ENCODE measurements at regions not wholly inside any gene's neighbourhood (a gene's known extent, or its start where the extent isn't known, plus 50 kb on each side); places are given as distances from the start of the nearest gene placed in this dataset.

DNA sequence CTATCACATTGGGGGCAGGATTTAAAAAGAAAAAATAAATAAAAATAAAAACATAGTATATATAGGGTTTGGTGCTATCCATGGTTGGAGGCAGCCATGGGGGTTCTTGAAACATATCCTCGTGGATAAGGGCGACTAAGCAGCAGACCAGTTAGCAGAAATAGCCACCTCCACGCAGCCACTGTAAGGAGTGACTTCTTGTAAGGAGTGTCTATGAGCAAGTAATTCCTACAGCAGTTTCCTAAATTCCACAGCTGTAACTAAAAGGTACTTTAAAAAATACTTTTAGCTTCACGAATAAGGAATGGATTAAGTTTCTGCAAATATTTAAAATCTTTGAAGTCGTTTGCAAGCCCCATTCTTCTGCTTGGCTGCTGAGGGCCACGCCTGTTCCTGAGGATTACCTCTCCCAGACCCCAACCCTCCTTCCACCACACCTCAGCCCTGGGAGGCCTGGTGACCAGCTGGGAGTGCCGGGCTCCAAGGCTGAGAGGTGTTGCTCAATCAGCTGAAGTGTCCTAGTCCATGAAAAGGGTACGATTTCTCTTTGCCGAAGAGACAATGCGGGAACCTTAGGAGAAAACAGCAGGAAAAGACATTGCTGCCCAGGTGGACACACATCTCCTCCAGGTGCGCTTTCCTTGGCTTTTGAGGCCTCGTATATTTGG lies 115.3 kb downstream of the ADSS2 start:
- Histone ChIP-seq H3K4me3 (ENCODE audit: low read length, poor library complexity, severe bottlenecking) (no peak overlapping the region), H3K9me2 (replicated peaks; ENCODE audit: low read depth, low read length) (no peaks in the 10 kb centered on the region)

DNA sequence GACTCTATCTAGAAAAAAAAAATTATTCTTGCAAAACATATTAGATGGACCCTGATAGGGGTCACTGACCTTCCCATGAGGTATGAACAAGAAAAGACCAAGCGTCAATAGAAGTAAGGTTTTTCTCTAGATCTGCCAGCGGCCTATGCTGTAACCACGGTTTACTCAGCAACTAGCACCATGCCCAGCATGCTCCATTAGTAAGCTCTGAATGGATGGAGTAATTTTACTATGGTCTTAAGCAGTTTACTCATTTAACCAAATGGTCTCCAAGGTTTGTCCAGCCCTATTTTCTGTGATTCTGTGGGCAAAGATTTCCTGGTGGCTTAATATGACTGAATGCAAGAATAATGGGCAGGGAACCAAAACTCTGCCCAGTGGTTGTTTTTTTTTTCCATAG lies 113.9 kb downstream of the ADSS2 start:
- H3K36me3 ChIP-seq (ENCODE audit: insufficient read depth, low read length), result no peaks in the 10 kb centered on the region
- no peak overlapping the region for H2AFZ ChIP-seq (ENCODE audit: low read length)
- H3K4me1 ChIP-seq (ENCODE audit: insufficient read depth, low read length, poor library complexity, severe bottlenecking), result peaks cover 36% of the 10 kb centered on the region
- H3K79me2 ChIP-seq (ENCODE audit: insufficient read depth, low read length), result no peaks in the 10 kb centered on the region
- no peaks in the 10 kb centered on the region for H3F3A ChIP-seq (ENCODE audit: low read depth)
- no peak overlapping the region for H3K4me3 ChIP-seq (ENCODE audit: low read length, poor library complexity, severe bottlenecking)
- H3K9ac ChIP-seq (ENCODE audit: low read depth, low read length, poor library complexity, severe bottlenecking), result no peak overlapping the region
- H3K9me2 ChIP-seq (replicated peaks; ENCODE audit: low read depth, low read length), result no peaks in the 10 kb centered on the region
- H3K9me3 ChIP-seq (ENCODE audit: insufficient read depth, low read depth, low read length), result no peaks in the 10 kb centered on the region
- H4K20me1 ChIP-seq (ENCODE audit: insufficient read depth, low read length, poor library complexity, severe bottlenecking), result no peaks in the 10 kb centered on the region
- H3K27me3 ChIP-seq (ENCODE audit: insufficient read depth, low read length, poor library complexity, severe bottlenecking), result no peaks in the 10 kb centered on the region
- no peak for TF ChIP-seq EZH2phosphoT487 (IDR thresholded peaks at IDR 0.05; ENCODE audit: borderline replicate concordance)
- TF ChIP-seq, protein P1, sequence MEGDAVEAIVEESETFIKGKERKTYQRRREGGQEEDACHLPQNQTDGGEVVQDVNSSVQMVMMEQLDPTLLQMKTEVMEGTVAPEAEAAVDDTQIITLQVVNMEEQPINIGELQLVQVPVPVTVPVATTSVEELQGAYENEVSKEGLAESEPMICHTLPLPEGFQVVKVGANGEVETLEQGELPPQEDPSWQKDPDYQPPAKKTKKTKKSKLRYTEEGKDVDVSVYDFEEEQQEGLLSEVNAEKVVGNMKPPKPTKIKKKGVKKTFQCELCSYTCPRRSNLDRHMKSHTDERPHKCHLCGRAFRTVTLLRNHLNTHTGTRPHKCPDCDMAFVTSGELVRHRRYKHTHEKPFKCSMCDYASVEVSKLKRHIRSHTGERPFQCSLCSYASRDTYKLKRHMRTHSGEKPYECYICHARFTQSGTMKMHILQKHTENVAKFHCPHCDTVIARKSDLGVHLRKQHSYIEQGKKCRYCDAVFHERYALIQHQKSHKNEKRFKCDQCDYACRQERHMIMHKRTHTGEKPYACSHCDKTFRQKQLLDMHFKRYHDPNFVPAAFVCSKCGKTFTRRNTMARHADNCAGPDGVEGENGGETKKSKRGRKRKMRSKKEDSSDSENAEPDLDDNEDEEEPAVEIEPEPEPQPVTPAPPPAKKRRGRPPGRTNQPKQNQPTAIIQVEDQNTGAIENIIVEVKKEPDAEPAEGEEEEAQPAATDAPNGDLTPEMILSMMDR (conservative IDR thresholded peaks at IDR 0.05; ENCODE audit: low read length), result no peak
- H3K4me2 ChIP-seq (ENCODE audit: low read depth, low read length, poor library complexity, severe bottlenecking), result no peak overlapping the region

More for the DNA sequence above, 115.3 kb downstream of the ADSS2 start:
- H3F3A ChIP-seq (ENCODE audit: low read depth), result no peaks in the 10 kb centered on the region
- no peaks in the 10 kb centered on the region for H3K36me3 ChIP-seq (ENCODE audit: insufficient read depth, low read length)
- H3K79me2 ChIP-seq (ENCODE audit: insufficient read depth, low read length), result no peaks in the 10 kb centered on the region
- peaks cover 22% of the 10 kb centered on the region for H3K4me1 ChIP-seq (ENCODE audit: insufficient read depth, low read length, poor library complexity, severe bottlenecking)
- H3K9ac ChIP-seq (ENCODE audit: low read depth, low read length, poor library complexity, severe bottlenecking), result no peak overlapping the region
- no peak overlapping the region for H2AFZ ChIP-seq (ENCODE audit: low read length)
- no peak overlapping the region for H3K4me2 ChIP-seq (ENCODE audit: low read depth, low read length, poor library complexity, severe bottlenecking)
- no peaks in the 10 kb centered on the region for H3K27me3 ChIP-seq (ENCODE audit: insufficient read depth, low read length, poor library complexity, severe bottlenecking)
- no peaks in the 10 kb centered on the region for H4K20me1 ChIP-seq (ENCODE audit: insufficient read depth, low read length, poor library complexity, severe bottlenecking)
- H3K9me3 ChIP-seq (ENCODE audit: insufficient read depth, low read depth, low read length), result no peaks in the 10 kb centered on the region
- TF ChIP-seq, protein P1 (conservative IDR thresholded peaks at IDR 0.05; ENCODE audit: low read length), result no peak
- no peak for TF ChIP-seq EZH2phosphoT487 (IDR thresholded peaks at IDR 0.05; ENCODE audit: borderline replicate concordance)

DNA sequence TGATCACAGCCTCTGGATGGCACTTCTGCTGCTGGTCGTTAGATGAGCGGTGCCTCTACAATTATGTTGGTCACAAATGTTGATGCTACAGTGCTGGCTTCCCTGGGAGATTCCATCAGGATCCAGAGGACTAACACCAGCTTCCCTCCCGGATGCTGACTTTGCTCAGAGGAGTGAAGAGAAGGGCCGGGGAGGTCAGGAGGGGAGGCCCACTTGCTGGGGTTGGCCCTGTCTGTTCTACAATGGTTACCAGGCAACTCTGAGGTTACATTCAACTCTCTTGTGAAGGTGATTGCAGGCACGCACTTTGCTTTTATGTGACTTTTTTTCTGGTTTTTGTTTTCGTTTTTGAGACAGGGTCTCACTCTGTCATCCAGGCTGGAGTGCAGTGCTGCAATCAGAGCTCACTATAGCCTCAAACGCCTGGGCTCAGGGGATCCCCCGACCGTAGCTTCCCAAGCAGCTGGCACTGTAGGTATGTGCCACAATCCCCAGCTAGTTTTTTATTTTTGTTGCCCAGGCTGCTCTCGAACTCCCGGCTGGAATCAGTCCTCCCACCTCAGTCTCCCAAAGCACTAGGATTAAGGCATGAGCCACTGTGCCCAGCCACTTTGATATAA lies 112.5 kb downstream of the ADSS2 start:
- H3K4me2 ChIP-seq (ENCODE audit: low read depth, low read length, poor library complexity, severe bottlenecking), result no peak overlapping the region
- TF ChIP-seq EZH2phosphoT487 (IDR thresholded peaks at IDR 0.05; ENCODE audit: borderline replicate concordance), result no peak
- TF ChIP-seq, protein P1 (conservative IDR thresholded peaks at IDR 0.05; ENCODE audit: low read length), result no peak
- no peaks in the 10 kb centered on the region for H3K9me3 ChIP-seq (ENCODE audit: insufficient read depth, low read depth, low read length)
- H3K79me2 ChIP-seq (ENCODE audit: insufficient read depth, low read length), result no peaks in the 10 kb centered on the region
- no peak overlapping the region for H3K4me3 ChIP-seq (ENCODE audit: low read length, poor library complexity, severe bottlenecking)
- no peaks in the 10 kb centered on the region for H4K20me1 ChIP-seq (ENCODE audit: insufficient read depth, low read length, poor library complexity, severe bottlenecking)
- H3F3A ChIP-seq (ENCODE audit: low read depth), result no peaks in the 10 kb centered on the region
- H3K4me1 ChIP-seq (ENCODE audit: insufficient read depth, low read length, poor library complexity, severe bottlenecking), result peaks cover 32% of the 10 kb centered on the region
- H3K9ac ChIP-seq (ENCODE audit: low read depth, low read length, poor library complexity, severe bottlenecking), result no peak overlapping the region
- H3K36me3 ChIP-seq (ENCODE audit: insufficient read depth, low read length), result no peaks in the 10 kb centered on the region
- no peaks in the 10 kb centered on the region for H3K9me2 ChIP-seq (replicated peaks; ENCODE audit: low read depth, low read length)
- H3K27me3 ChIP-seq (ENCODE audit: insufficient read depth, low read length, poor library complexity, severe bottlenecking), result no peaks in the 10 kb centered on the region
- H2AFZ ChIP-seq (ENCODE audit: low read length), result no peak overlapping the region

Data from Loucy (cell line).